SK-N-SH (cell line): ENCODE measurements at regions not wholly inside any gene's neighbourhood (a gene's known extent, or its start where the extent isn't known, plus 50 kb on each side); places are given as distances from the start of the nearest gene placed in this dataset.

ENCODE experiments used
- ELF1 ChIP-seq: IDR thresholded peaks from 2 replicates; pipeline ENCODE4 v1.4.0; 2012
- EP300 ChIP-seq, 2 experiments: IDR thresholded peaks; 2 replicates each; pipeline versions ENCODE4 v1.4.0 to v1.6.1; 2012; ENCODE audit warnings: borderline replicate concordance in 1 of 2, low read depth in 1 of 2, low read length in 1 of 2
- NRF1 ChIP-seq: IDR thresholded peaks from 2 replicates; pipeline ENCODE4 v1.6.1; 2012; ENCODE audit warnings: low read depth, mild to moderate bottlenecking, low read length
- POLR2AphosphoS5 ChIP-seq: IDR thresholded peaks from 2 replicates; pipeline ENCODE4 v1.6.1; 2012; ENCODE audit warnings: low read depth, low read length
- RFX5 ChIP-seq: IDR thresholded peaks from 2 replicates; pipeline ENCODE4 v1.6.1; 2012; ENCODE audit warnings: mild to moderate bottlenecking, improper control_type of control experiment, low read length
- SIN3A ChIP-seq: IDR thresholded peaks from 2 replicates; pipeline ENCODE4 v1.6.1; 2012; ENCODE audit warnings: low read depth, mild to moderate bottlenecking, low read length, moderate library complexity, borderline replicate concordance
- SMC3 ChIP-seq: IDR thresholded peaks from 2 replicates; pipeline ENCODE4 v1.6.1; 2012; ENCODE audit warnings: low read depth, low read length, improper control_type of control experiment
- TAF1 ChIP-seq: IDR thresholded peaks from 2 replicates; pipeline ENCODE4 v1.6.1; 2012; ENCODE audit warnings: low read depth, mild to moderate bottlenecking, low read length, moderate library complexity, borderline replicate concordance
- TCF12 ChIP-seq: IDR thresholded peaks from 2 replicates; pipeline ENCODE4 v1.4.0; 2012
- YY1 ChIP-seq: IDR thresholded peaks from 2 replicates; pipeline ENCODE4 v1.4.0; 2012; ENCODE audit warnings: low read depth, mild to moderate bottlenecking
- TF ChIP-seq, protein P1 (sequence below): fragments of 200-600 bp; sonication (generic); IDR thresholded peaks from 2 replicates; pipeline ENCODE4 v1.6.1; 2017; ENCODE audit warnings: antibody characterized with exemption, mild to moderate bottlenecking, moderate library complexity
- TF ChIP-seq, protein P2 (sequence below): IDR thresholded peaks from 2 replicates; pipeline ENCODE4 v1.4.0; 2012; ENCODE audit warnings: low read depth, borderline replicate concordance
- TF ChIP-seq, protein P3 (sequence below): fragments of 150-350 bp; IDR thresholded peaks from 2 replicates; pipeline ENCODE4 v1.6.1; 2017; ENCODE audit warnings: antibody characterized with exemption, low read length, low read depth, borderline replicate concordance
- TF ChIP-seq, protein P4 (sequence below): IDR thresholded peaks from 2 replicates; pipeline ENCODE4 v1.4.0; 2012; ENCODE audit warnings: low read depth

DNA sequence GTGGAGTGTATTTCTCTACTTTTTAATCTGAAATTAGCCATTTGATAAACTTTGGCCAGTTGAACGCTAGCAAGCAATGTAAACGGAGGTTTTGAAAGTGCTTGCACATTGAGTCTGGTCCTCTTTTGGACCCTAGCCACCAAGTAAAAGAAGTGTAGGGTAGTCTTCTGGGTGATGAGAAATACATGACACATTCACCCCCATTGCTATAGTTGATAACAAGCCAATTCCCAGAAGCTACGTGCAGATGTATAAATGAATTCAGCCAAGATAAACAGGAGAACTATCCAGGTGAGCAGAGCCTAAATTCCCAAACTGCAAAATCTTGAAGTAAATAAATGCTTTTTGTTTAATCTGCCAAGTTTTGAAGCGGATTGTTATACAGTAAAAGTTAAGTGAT lies 965.4 kb upstream of the GRIA3 start:
- TF ChIP-seq YY1 (no peak), SIN3A (no peak), NRF1 (no peak), POLR2AphosphoS5 (no peak), TCF12 (no peak), TAF1 (no peak), ELF1 (no peak), SMC3 (no peak), RFX5 (no peak), EP300 (IDR thresholded peaks at IDR 0.05; ENCODE audit: borderline replicate concordance in 1 of 2, low read depth in 1 of 2, low read length in 1 of 2) (no peak)
- TF ChIP-seq, protein P1, sequence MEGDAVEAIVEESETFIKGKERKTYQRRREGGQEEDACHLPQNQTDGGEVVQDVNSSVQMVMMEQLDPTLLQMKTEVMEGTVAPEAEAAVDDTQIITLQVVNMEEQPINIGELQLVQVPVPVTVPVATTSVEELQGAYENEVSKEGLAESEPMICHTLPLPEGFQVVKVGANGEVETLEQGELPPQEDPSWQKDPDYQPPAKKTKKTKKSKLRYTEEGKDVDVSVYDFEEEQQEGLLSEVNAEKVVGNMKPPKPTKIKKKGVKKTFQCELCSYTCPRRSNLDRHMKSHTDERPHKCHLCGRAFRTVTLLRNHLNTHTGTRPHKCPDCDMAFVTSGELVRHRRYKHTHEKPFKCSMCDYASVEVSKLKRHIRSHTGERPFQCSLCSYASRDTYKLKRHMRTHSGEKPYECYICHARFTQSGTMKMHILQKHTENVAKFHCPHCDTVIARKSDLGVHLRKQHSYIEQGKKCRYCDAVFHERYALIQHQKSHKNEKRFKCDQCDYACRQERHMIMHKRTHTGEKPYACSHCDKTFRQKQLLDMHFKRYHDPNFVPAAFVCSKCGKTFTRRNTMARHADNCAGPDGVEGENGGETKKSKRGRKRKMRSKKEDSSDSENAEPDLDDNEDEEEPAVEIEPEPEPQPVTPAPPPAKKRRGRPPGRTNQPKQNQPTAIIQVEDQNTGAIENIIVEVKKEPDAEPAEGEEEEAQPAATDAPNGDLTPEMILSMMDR: no peak
- TF ChIP-seq, protein P2, sequence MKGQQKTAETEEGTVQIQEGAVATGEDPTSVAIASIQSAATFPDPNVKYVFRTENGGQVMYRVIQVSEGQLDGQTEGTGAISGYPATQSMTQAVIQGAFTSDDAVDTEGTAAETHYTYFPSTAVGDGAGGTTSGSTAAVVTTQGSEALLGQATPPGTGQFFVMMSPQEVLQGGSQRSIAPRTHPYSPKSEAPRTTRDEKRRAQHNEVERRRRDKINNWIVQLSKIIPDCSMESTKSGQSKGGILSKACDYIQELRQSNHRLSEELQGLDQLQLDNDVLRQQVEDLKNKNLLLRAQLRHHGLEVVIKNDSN: no peak
- TF ChIP-seq, protein P3, sequence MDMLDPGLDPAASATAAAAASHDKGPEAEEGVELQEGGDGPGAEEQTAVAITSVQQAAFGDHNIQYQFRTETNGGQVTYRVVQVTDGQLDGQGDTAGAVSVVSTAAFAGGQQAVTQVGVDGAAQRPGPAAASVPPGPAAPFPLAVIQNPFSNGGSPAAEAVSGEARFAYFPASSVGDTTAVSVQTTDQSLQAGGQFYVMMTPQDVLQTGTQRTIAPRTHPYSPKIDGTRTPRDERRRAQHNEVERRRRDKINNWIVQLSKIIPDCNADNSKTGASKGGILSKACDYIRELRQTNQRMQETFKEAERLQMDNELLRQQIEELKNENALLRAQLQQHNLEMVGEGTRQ: no peak
- TF ChIP-seq, protein P4, sequence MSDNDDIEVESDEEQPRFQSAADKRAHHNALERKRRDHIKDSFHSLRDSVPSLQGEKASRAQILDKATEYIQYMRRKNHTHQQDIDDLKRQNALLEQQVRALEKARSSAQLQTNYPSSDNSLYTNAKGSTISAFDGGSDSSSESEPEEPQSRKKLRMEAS: no peak
